Aorta (tissue), 5 donors: ENCODE measurements at regions not wholly inside any gene's neighbourhood (a gene's known extent, or its start where the extent isn't known, plus 50 kb on each side); places are given as distances from the start of the nearest gene placed in this dataset.

Source experiments
- ATAC-seq: fragments of 200-7000 bp; cut with Tn5 transposase; one replicate; pipeline ENCODE4 v1.9.1; 2022; ENCODE audit warnings: moderate library complexity; ENCODE audit not compliant: low FRiP score
- DNase-seq, 2 donors: peaks; one replicate each; pipeline ENCODE4 v3.0.0-alpha.2; 2020
- H3K27ac ChIP-seq, 2 donors: one replicate each; pipeline ENCODE4 v1.5.1; 2013; ENCODE audit warnings: low read length in 2 of 2, mild to moderate bottlenecking in 2 of 2, moderate library complexity in 2 of 2, control low read depth in 1 of 2, inconsistent platforms in 1 of 2, low read depth in 1 of 2
- H3K27me3 ChIP-seq, 2 donors: one replicate each; pipeline ENCODE4 v1.6.1; 2013; ENCODE audit warnings: control low read depth in 1 of 2, low read length in 1 of 2, mild to moderate bottlenecking in 1 of 2, moderate library complexity in 1 of 2; ENCODE audit not compliant: insufficient read depth in 2 of 2, control insufficient read depth in 1 of 2
- H3K36me3 ChIP-seq, 2 donors: one replicate each; pipeline ENCODE4 v1.6.1; 2013; ENCODE audit warnings: control low read depth in 1 of 2, low read length in 1 of 2, mild to moderate bottlenecking in 1 of 2; ENCODE audit not compliant: insufficient read depth in 2 of 2, control insufficient read depth in 1 of 2
- H3K4me1 ChIP-seq, 2 donors: one replicate each; pipeline ENCODE4 v1.6.1; 2013; ENCODE audit warnings: low read length in 2 of 2, control low read depth in 1 of 2, mild to moderate bottlenecking in 1 of 2, moderate library complexity in 1 of 2; ENCODE audit not compliant: insufficient read depth in 2 of 2, control insufficient read depth in 1 of 2
- H3K4me3 ChIP-seq, 2 donors: one replicate each; pipeline ENCODE4 v1.5.1; 2013; ENCODE audit warnings: low read length in 2 of 2, control low read depth in 1 of 2, mild to moderate bottlenecking in 1 of 2
- H3K9me3 ChIP-seq: one replicate; pipeline ENCODE4 v1.6.1; 2013; ENCODE audit warnings: mild to moderate bottlenecking, low read length; ENCODE audit not compliant: control insufficient read depth
- WGBS, 2 donors: extraction: QIAGEN DNeasy Blood & Tissue Kit; methylation state at CpG; one replicate each; pipeline ENCODE4 v1.1.7; 2013; 5-methylcytosine and 5-hydroxymethylcytosine counted together
- intact Hi-C, 2 donors: fragments of 100-400 bp; cut with DNase I; formaldehyde crosslinking; loops; one replicate each; pipeline versions ENCODE4 v1.14.2 to v1.15.0; 2022
- donor health status: healthy with polysubstance abuse.
- donor health status: Bipolar disorder and iron deficiency.
- donor health status: DM: no; HTN: no; CAD: no.
- donor health status: DM: no; HTN: no; CAD: no.
- donor health status: DM: yes; HTN: yes; CAD: no.

GRCh38 chr9:4353236-4353635 lies 53.4 kb upstream of the GLIS3 start:
- WGBS, 2 donors: 89 to 90% methylated on average over 3 of the region's 3 CpGs
- DNase-seq (no peak), ATAC-seq (no peak)
- Histone ChIP-seq H3K36me3 (no peaks in the 10 kb centered on the region), H3K4me1 (no peaks in the 10 kb centered on the region), H3K9me3 (no peaks in the 10 kb centered on the region), H3K4me3 (no peak overlapping the region), H3K27ac (no peak overlapping the region), H3K27me3 (no peaks in the 10 kb centered on the region)
- intact Hi-C loops: no loop called here

GRCh38 chr9:4349816-4350418 lies 50.0 kb upstream of the GLIS3 start:
- Histone ChIP-seq H3K4me3 (no peak overlapping the region), H3K36me3 (no peaks in the 10 kb centered on the region), H3K27me3 (no peaks in the 10 kb centered on the region), H3K4me1 (no peaks in the 10 kb centered on the region), H3K27ac (no peak overlapping the region), H3K9me3 (peaks cover 2% of the 10 kb centered on the region)
- WGBS, 2 donors: 79 to 80% methylated on average over 9 of the region's 9 CpGs
- intact Hi-C loops: no loop called here
- DNase-seq (no peak), ATAC-seq (no peak)
